ENCODE measurements at regions not wholly inside any gene's neighbourhood (a gene's known extent, or its start where the extent isn't known, plus 50 kb on each side); places are given as distances from the start of the nearest gene placed in this dataset.

- TF ChIP-seq CTCF (IDR thresholded peaks at IDR 0.05): no peak
- TF ChIP-seq POLR2A (IDR thresholded peaks at IDR 0.05): no peak
These were observed 172.2 kb upstream of the POU1F1 start for GRCh38 chr3:87448558-87448957.
